Hepatocyte (in vitro differentiated cells): ENCODE measurements at regions not wholly inside any gene's neighbourhood (a gene's known extent, or its start where the extent isn't known, plus 50 kb on each side); places are given as distances from the start of the nearest gene placed in this dataset.
A peak's percentile ranks its signal among the peaks of the same experiment; 100 is the strongest.

ENCODE experiments used
- DNase-seq: peaks from one replicate; pipeline ENCODE4 v3.0.0-alpha.2; 2016; ENCODE audit warnings: low spot score
- H2AFZ ChIP-seq: fragments of 200-600 bp; sonication (generic); 2 replicates; pipeline ENCODE4 v1.6.0; 2016; ENCODE audit warnings: antibody characterized with exemption, mild to moderate bottlenecking
- H3K27ac ChIP-seq: fragments of 200-600 bp; sonication (generic); 2 replicates; pipeline ENCODE4 v1.5.1; 2016; ENCODE audit warnings: mild to moderate bottlenecking
- H3K27me3 ChIP-seq: fragments of 200-600 bp; sonication (generic); 2 replicates; pipeline ENCODE4 v1.6.1; 2016
- H3K36me3 ChIP-seq: fragments of 200-600 bp; sonication (generic); replicated peaks from 2 replicates; pipeline ENCODE4 v1.5.1; 2016; ENCODE audit warnings: low read depth; ENCODE audit not compliant: insufficient read depth
- H3K4me1 ChIP-seq: fragments of 200-600 bp; sonication (generic); 2 replicates; pipeline ENCODE4 v1.5.1; 2016; ENCODE audit warnings: mild to moderate bottlenecking, moderate library complexity; ENCODE audit not compliant: insufficient read depth
- H3K4me2 ChIP-seq: fragments of 200-600 bp; sonication (generic); 2 replicates; pipeline ENCODE4 v1.6.0; 2016
- H3K4me3 ChIP-seq: fragments of 200-600 bp; sonication (generic); 2 replicates; pipeline ENCODE4 v1.5.1; 2016; ENCODE audit warnings: mild to moderate bottlenecking
- H3K79me2 ChIP-seq: fragments of 200-600 bp; sonication (generic); 2 replicates; pipeline ENCODE4 v1.6.0; 2017; ENCODE audit warnings: mild to moderate bottlenecking
- H3K9me2 ChIP-seq: fragments of 200-600 bp; sonication (generic); replicated peaks from 2 replicates; pipeline ENCODE4 v1.6.0; 2017; ENCODE audit warnings: mild to moderate bottlenecking; ENCODE audit not compliant: insufficient read depth
- H3K9me3 ChIP-seq: fragments of 200-600 bp; sonication (generic); 2 replicates; pipeline ENCODE4 v1.5.1; 2016; ENCODE audit warnings: low read depth, mild to moderate bottlenecking
- H4K20me1 ChIP-seq: fragments of 200-600 bp; sonication (generic); 2 replicates; pipeline ENCODE4 v1.6.0; 2016; ENCODE audit warnings: mild to moderate bottlenecking; ENCODE audit not compliant: insufficient read depth, poor library complexity, severe bottlenecking
- EZH2 ChIP-seq: fragments of 200-600 bp; sonication (generic); IDR thresholded peaks from 2 replicates; pipeline ENCODE4 v1.6.1; 2016; ENCODE audit warnings: antibody characterized with exemption, mild to moderate bottlenecking, borderline replicate concordance
- EZH2phosphoT487 ChIP-seq: fragments of 200-600 bp; sonication (generic); IDR thresholded peaks from one replicate; pipeline ENCODE4 v1.6.1; 2018; ENCODE audit warnings: antibody characterized with exemption, mild to moderate bottlenecking, low read depth, moderate library complexity; ENCODE audit not compliant: unreplicated experiment, severe bottlenecking
- WGBS: methylation state at CpG from one replicate; pipeline ENCODE4 v1.1.6; 2016; ENCODE audit warnings: low lambda C conversion rate; ENCODE audit errors: missing lambda C conversion rate; 5-methylcytosine and 5-hydroxymethylcytosine counted together
- TF ChIP-seq, protein P1 (sequence below): fragments of 200-600 bp; sonication (generic); IDR thresholded peaks from 2 replicates; pipeline ENCODE4 v1.5.1; 2016; ENCODE audit warnings: antibody characterized with exemption, mild to moderate bottlenecking; ENCODE audit not compliant: poor library complexity

DNA sequence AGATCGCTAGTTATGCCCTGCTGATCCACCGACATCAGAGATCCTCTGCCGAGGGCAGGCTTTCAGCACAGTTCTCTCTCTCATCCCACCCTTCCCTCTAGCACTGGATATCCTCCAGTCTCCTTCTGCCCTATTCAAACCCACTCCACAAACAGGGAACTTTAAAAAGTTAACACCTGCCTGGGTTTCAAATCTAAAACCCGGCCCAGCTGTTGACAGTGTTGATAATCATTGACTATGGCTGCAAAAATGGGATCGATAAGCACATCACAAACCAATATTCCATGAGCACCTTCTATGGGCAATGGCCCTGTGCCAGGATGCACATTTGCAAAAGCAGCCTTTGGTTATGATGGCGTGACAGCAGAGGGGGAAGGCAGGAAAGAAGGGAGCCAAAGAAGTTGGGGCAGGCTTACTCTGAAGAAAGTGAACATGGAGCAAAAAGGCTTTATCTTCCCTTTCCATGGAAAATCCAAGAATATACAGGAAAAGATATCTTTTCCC, 482.3 kb upstream of the KLHL29 start:
- TF ChIP-seq, protein P1, sequence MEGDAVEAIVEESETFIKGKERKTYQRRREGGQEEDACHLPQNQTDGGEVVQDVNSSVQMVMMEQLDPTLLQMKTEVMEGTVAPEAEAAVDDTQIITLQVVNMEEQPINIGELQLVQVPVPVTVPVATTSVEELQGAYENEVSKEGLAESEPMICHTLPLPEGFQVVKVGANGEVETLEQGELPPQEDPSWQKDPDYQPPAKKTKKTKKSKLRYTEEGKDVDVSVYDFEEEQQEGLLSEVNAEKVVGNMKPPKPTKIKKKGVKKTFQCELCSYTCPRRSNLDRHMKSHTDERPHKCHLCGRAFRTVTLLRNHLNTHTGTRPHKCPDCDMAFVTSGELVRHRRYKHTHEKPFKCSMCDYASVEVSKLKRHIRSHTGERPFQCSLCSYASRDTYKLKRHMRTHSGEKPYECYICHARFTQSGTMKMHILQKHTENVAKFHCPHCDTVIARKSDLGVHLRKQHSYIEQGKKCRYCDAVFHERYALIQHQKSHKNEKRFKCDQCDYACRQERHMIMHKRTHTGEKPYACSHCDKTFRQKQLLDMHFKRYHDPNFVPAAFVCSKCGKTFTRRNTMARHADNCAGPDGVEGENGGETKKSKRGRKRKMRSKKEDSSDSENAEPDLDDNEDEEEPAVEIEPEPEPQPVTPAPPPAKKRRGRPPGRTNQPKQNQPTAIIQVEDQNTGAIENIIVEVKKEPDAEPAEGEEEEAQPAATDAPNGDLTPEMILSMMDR, result no peak
- TF ChIP-seq EZH2 (no peak), EZH2phosphoT487 (no peak)
- Histone ChIP-seq H3K4me1 (no peaks in the 10 kb centered on the region), H4K20me1 (no peaks in the 10 kb centered on the region), H3K27ac (no peak overlapping the region), H2AFZ (no peak overlapping the region), H3K36me3 (no peaks in the 10 kb centered on the region), H3K9me2 (no peaks in the 10 kb centered on the region), H3K27me3 (no peaks in the 10 kb centered on the region), H3K4me2 (no peak overlapping the region), H3K9me3 (no peaks in the 10 kb centered on the region), H3K4me3 (no peak overlapping the region), H3K79me2 (no peaks in the 10 kb centered on the region)
- no peak for DNase-seq
- WGBS, result 70% methylated on average over 6 of the region's 6 CpGs

DNA sequence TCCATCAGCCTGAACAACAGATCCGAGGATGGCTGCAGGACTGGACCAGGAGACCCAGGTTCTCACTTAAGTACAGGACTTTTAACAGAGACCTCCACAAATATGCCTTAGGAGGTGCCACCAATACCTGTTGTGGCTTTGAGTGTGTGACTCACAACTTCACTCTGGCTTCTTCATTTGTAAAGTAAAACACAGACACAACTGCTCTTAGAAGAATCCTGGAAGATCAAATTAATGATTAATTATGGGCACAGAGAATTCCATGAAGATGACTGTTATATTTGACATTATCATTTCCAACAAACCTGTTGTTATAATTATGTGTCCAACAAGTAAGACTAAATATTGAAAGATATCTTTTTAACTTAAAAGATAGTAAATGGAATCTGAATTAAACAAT, 481.4 kb upstream of the KLHL29 start:
- Histone ChIP-seq H3K79me2 (no peaks in the 10 kb centered on the region), H3K4me1 (no peaks in the 10 kb centered on the region), H3K4me2 (no peak overlapping the region), H3K27ac (no peak overlapping the region), H3K9me2 (no peaks in the 10 kb centered on the region), H3K9me3 (no peaks in the 10 kb centered on the region), H4K20me1 (no peaks in the 10 kb centered on the region), H3K27me3 (no peaks in the 10 kb centered on the region), H3K36me3 (no peaks in the 10 kb centered on the region), H2AFZ (no peak overlapping the region), H3K4me3 (no peak overlapping the region)
- TF ChIP-seq, protein P1, result no peak
- TF ChIP-seq EZH2phosphoT487 (no peak), EZH2 (no peak)
- WGBS, result 79% methylated on average over 1 of the region's 1 CpG
- no peak for DNase-seq

DNA sequence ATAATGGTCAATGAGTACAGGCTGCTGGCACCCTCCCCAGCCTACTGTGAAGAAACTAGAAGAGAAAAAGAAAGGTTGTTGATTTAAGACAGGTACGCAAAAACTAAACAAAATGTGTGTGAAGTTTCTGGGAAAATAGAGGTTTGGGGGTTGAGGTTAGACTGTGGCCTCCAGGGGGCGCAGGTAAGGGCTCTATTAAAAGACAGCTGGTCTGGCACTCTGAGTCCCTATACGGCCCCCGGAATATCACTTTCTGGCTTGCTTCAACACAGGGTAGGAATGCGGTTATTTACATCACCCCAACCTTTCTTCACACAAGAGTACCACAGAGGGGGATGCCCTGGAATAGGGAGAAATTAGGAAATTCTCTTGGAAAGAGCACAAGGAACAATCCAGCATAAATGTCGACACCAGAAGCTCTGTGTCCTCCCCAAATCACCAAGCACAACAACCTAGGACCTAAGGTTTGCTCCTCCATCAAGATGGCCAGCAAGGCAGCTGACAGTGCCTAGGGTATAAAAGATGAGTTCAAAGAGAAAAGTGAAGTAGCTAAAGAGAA, 480.8 kb upstream of the KLHL29 start:
- Histone ChIP-seq H3K79me2 (no peaks in the 10 kb centered on the region), H3K9me3 (no peaks in the 10 kb centered on the region), H3K36me3 (no peaks in the 10 kb centered on the region), H3K9me2 (no peaks in the 10 kb centered on the region), H3K4me2 (no peak overlapping the region), H3K4me3 (no peak overlapping the region), H2AFZ (no peak overlapping the region), H4K20me1 (no peaks in the 10 kb centered on the region), H3K27me3 (no peaks in the 10 kb centered on the region), H3K4me1 (no peaks in the 10 kb centered on the region), H3K27ac (no peak overlapping the region)
- 47% methylated on average over 6 of the region's 6 CpGs for WGBS
- peak; percentile 62 for DNase-seq
- TF ChIP-seq, protein P1, result peak; percentile 56
- no peak for TF ChIP-seq EZH2phosphoT487
- TF ChIP-seq EZH2, result no peak

DNA sequence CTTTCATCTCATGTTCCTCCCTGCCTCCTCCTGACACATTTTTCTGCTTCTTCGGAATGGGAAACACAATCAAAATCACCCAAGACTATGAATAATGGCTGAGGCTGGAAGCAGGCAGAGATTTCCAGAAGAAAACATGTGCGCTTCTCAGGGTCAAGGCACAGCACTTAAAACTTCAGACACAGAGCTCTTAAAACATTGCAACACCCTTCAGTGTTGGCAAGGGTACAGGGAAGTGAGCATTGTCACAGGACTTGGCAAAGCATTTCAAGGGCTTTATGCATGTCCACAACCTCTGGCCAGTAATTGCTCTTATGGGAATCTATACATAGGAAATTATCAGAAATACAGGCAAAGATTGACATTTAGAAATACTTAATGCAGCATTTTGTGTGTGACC, 477.6 kb upstream of the KLHL29 start:
- H2AFZ ChIP-seq, result no peak overlapping the region
- H3K4me3 ChIP-seq, result no peak overlapping the region
- H4K20me1 ChIP-seq, result no peaks in the 10 kb centered on the region
- DNase-seq, result no peak
- H3K79me2 ChIP-seq, result no peaks in the 10 kb centered on the region
- 87% methylated on average over 2 of the region's 2 CpGs for WGBS
- H3K27ac ChIP-seq, result no peak overlapping the region
- TF ChIP-seq, protein P1, result no peak
- TF ChIP-seq EZH2phosphoT487, result no peak
- H3K36me3 ChIP-seq, result no peaks in the 10 kb centered on the region
- no peak overlapping the region for H3K4me2 ChIP-seq
- H3K9me2 ChIP-seq, result no peaks in the 10 kb centered on the region
- H3K27me3 ChIP-seq, result no peaks in the 10 kb centered on the region
- H3K9me3 ChIP-seq, result no peaks in the 10 kb centered on the region
- no peaks in the 10 kb centered on the region for H3K4me1 ChIP-seq
